HG03045 (cell line): ENCODE measurements at regions not wholly inside any gene's neighbourhood (a gene's known extent, or its start where the extent isn't known, plus 50 kb on each side); places are given as distances from the start of the nearest gene placed in this dataset.
"Not testable (repeated sequence)": the region's sequence is repeated elsewhere in the genome, so short reads cannot be mapped to it uniquely, and the experiment has no call there.

Source experiments
- ATAC-seq: cut with Tn5 transposase; IDR thresholded peaks from one replicate; pipeline ENCODE4 v1.9.1; 2021; ENCODE audit warnings: mild to moderate bottlenecking, moderate library complexity; ENCODE audit not compliant: unreplicated experiment

GRCh38 chr3:16707260-16707659 lies 102.0 kb upstream of the DAZL start:
- ATAC-seq = no peak

- ATAC-seq = no peak
Observed at GRCh38 chr3:16708285-16708684, 103.1 kb upstream of the DAZL start.

- ATAC-seq = not testable (repeated sequence)
Observed at GRCh38 chr3:16711691-16712090, 106.5 kb upstream of the DAZL start.

- no peak for ATAC-seq
Observed at GRCh38 chr3:16715281-16715680, 110.1 kb upstream of the DAZL start.

GRCh38 chr3:16719426-16719825 lies 114.2 kb upstream of the DAZL start:
- ATAC-seq = no peak

GRCh38 chr3:16720367-16720940 lies 115.2 kb upstream of the DAZL start:
- no peak for ATAC-seq

GRCh38 chr3:16721494-16721893 lies 116.3 kb upstream of the DAZL start:
- no peak for ATAC-seq

- ATAC-seq = no peak
Observed at GRCh38 chr3:16723978-16724377, 118.8 kb upstream of the DAZL start.

- no peak for ATAC-seq
Observed at GRCh38 chr3:16724487-16724886, 119.3 kb upstream of the DAZL start.

- ATAC-seq = no peak
Observed at GRCh38 chr3:16725972-16726371, 120.7 kb upstream of the DAZL start.

- ATAC-seq = no peak
Observed at GRCh38 chr3:16728770-16729745, 123.8 kb upstream of the DAZL start.

GRCh38 chr3:16738451-16738850 lies 133.2 kb upstream of the DAZL start:
- ATAC-seq = no peak

- no peak for ATAC-seq
Observed at GRCh38 chr3:16739541-16740105, 134.4 kb upstream of the DAZL start.

- no peak for ATAC-seq
Observed at GRCh38 chr3:16740515-16740914, 135.3 kb upstream of the DAZL start.

- ATAC-seq = no peak
Observed at GRCh38 chr3:16741103-16741758, 136.0 kb upstream of the DAZL start.

GRCh38 chr3:16741890-16742289 lies 136.7 kb upstream of the DAZL start:
- no peak for ATAC-seq

GRCh38 chr3:16743276-16743675 lies 138.1 kb upstream of the DAZL start:
- no peak for ATAC-seq

- no peak for ATAC-seq
Observed at GRCh38 chr3:16759227-16759903, 125.4 kb upstream of the PLCL2 start.

- no peak for ATAC-seq
Observed at GRCh38 chr3:16761571-16761970, 123.2 kb upstream of the PLCL2 start.

GRCh38 chr3:16765661-16766060 lies 119.1 kb upstream of the PLCL2 start:
- ATAC-seq = no peak

GRCh38 chr3:16767006-16767405 lies 117.7 kb upstream of the PLCL2 start:
- no peak for ATAC-seq
